ENCODE measurements at regions not wholly inside any gene's neighbourhood (a gene's known extent, or its start where the extent isn't known, plus 50 kb on each side); places are given as distances from the start of the nearest gene placed in this dataset.

DNA sequence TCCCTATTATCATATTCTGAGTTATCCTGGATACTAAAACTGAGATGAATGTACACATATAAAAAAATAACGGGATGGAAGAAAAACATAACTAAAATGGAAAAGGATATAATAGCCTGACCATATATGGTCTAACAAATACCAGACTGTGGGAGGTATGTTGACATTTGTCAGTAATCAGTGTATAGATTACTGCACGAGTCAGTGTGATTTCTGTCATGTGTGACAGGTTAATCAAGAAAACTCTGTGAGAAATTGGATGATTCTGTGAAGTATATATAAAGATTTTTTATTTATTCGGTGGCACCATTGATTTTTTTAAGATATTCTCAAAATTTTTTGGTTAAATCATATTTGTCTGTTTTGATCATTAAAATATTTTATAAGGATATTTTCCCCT is 547.3 kb upstream of the B3GALT2 start:
- DNase-seq (ENCODE audit: low read depth), result no peak

GRCh38 chr1:193730017-193730416 is 543.6 kb upstream of the B3GALT2 start:
- DNase-seq (ENCODE audit: low read depth), result peak; percentile 92

DNA sequence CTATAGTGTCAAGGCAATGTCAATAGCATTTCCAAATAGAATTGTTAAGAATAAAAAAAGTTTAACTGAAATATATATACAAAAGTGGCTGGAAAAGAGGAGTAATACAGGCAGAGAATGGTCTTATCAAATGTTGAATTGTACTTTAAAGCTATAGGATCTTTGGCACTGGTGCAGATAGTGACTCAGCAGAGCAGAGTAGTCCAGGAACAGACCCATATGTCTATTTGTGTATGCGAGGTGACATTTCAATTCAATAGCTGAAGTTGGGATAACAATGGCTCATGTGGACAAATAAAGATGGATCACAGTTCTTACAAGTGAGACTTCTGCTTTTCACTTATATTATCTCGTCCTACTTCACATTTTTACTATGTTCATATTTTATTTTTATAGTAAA is 543.0 kb upstream of the B3GALT2 start:
- no peak for DNase-seq (ENCODE audit: low read depth)

GRCh38 chr1:193727850-193728249 is 541.4 kb upstream of the B3GALT2 start:
- DNase-seq (ENCODE audit: low read depth), result no peak

DNA sequence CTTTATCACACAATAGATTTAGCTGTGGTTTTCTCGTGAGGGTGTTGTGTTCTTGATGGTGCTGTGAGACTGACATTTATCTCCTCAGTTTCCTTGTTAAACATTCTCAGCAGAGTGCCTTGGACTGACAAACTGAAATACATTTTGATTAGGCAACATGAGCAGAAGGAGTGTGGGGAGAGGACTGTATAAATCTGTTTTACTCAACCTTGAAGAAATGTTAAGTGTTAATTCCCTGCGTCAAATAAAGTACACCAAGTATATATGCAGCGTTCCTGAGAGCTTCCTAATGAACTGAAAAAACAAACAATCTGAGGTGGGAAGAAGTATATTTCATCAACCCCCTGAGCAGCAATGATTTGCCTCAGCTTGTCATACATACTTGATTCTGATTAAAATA is 540.3 kb upstream of the B3GALT2 start:
- DNase-seq (ENCODE audit: low read depth), result peak; percentile 42

- no peak for DNase-seq (ENCODE audit: low read depth)
Measured at GRCh38 chr1:193712392-193712791, 526.0 kb upstream of the B3GALT2 start.

DNA sequence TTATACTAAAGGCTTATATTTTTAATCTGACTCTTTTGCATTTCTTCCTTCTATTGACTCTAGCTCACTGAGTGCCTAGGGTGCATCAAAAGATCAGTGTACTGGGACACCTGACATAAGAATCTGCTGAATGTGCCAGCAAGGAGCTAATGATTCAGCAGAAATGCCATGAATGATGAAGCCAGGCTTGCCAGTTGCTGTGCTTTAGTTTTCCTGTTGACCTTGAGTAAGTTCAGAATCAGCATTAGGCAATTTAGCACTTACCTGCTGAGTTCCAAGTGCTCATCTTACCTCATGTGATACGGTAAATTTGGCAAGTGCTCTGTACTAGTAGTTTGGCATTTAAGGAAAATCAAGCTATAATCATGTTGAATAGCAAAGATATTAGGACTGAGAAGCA is 523.2 kb upstream of the B3GALT2 start:
- no peak for DNase-seq (ENCODE audit: low read depth)

DNA sequence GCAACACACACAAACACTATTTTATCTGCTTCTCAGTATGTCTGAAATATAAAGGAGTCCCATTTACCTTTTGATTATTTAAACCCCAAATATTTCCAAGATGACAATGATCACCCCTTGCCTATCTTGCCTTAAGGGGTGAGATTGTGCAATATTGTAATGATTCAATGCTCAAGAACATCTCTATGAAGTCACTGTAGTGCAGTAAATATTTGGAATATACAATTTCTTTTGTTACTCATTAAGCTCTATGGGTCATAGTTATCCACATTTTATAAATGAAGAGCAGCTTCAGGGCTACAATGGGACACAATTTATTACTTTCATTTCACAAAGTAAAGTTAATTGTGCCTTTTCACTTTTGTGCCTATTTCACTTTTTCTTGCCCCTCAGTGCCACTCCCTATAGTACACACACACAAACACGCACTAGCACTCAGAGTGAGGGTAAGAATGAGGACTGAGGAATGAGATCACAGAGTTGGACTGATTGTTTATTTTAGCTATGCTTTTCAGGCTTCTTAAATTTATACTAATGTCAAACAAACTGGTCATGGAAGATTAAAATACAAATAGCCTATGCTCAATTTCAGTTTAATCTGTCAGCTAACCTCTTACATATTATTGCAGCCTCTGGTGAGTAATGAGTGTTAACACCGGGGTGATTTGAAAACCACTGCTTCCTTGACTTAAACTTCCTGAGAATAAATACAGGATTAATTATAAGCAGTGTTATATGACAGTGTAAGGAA is 521.0 kb upstream of the B3GALT2 start:
- peak; percentile 53 for DNase-seq (ENCODE audit: low read depth)

GRCh38 chr1:193706766-193707165 is 520.4 kb upstream of the B3GALT2 start:
- DNase-seq (ENCODE audit: low read depth), result peak; percentile 31

GRCh38 chr1:193705554-193705981 is 519.2 kb upstream of the B3GALT2 start:
- DNase-seq (ENCODE audit: low read depth), result peak; percentile 70

DNA sequence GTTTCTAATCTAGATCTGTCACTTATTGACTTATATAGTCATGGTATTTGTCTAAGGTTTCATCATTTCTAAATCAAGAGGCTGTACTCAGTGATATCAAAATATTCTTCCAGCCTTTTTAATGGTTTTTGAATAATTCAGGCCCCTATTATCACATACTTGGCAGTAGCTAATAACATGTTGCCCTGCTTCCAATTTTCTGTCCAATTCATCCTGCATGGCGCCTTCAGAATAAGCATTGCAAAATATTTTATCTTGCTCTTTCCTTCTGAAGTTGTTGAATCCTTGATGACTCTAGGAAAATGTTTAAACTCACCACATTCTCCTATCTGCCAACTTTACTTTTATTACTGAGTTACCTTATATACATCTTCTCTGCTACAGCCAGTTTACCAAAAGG is 517.2 kb upstream of the B3GALT2 start:
- peak; percentile 47 for DNase-seq (ENCODE audit: low read depth)

DNA sequence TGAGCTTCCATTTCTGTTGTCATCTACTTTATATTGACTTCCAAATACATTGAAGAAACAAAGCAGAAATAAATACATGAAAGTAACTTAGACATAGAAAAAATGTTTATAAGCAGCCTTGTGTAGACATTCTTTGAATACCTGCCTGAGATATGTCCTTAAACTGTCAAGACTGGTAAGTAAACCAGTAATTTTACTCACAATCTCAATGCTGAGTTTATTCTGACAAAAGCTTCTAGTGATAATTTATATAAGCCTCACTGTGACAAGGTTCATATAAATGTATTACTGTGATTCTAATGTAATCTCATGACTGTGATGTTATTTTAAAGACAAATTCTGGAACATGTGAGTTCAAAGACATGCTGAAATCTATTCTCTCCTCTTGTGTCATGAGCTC is 516.7 kb upstream of the B3GALT2 start:
- no peak for DNase-seq (ENCODE audit: low read depth)

DNA sequence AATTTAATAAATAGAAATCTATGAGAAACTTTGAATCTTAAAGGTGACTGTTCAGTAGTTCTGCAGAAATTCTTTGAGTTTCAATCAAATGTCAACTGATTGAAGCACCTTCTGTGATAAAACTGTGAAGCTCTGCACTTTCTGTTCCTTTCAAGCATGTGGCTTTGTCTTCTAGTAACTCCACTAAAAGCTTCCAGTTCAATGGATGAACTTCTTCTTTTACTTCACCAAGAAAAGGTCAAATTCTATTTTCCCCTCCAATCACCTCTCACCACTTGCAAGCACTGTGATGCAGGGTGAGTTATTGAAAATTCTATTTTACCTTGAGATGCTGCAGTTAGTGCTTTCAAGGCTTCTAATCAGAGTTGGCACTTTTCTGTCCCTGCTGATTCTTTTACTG is 515.3 kb upstream of the B3GALT2 start:
- no peak for DNase-seq (ENCODE audit: low read depth)

GRCh38 chr1:193700710-193701355 is 514.4 kb upstream of the B3GALT2 start:
- DNase-seq (ENCODE audit: low read depth), result peak; percentile 85

- no peak for DNase-seq (ENCODE audit: low read depth)
Measured at GRCh38 chr1:193699261-193699660, 512.8 kb upstream of the B3GALT2 start.

GRCh38 chr1:193697776-193698175 is 511.4 kb upstream of the B3GALT2 start:
- DNase-seq (ENCODE audit: low read depth), result no peak

DNA sequence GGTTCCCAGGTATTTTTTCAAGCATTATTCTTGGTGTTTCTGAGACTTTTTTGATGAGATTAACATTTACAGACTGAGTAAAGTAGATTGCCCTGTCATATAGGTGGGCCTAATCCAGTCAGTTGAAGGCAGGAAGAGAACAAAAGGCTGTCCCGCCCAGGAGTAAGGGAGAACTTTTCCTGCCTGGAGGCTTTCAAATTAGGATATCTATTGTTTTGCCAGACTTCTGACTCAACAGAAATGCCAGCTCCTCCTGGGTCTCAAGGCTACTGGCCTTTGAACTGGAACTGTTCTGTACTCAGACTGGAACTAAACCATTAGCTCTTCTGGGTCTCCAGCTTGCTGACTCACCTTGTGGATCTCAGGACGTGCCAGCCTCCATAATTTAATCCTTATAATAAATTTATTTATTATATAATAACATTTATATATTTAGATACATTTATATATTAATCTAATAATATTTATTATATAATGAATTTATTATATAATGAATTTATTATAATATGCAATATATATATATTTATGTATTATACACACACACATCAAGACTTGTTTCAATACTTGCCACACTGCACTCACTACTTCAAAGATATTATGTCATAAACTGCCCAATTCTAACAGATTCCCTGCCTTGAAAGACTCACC is 510.8 kb upstream of the B3GALT2 start:
- DNase-seq (ENCODE audit: low read depth), result no peak

DNA sequence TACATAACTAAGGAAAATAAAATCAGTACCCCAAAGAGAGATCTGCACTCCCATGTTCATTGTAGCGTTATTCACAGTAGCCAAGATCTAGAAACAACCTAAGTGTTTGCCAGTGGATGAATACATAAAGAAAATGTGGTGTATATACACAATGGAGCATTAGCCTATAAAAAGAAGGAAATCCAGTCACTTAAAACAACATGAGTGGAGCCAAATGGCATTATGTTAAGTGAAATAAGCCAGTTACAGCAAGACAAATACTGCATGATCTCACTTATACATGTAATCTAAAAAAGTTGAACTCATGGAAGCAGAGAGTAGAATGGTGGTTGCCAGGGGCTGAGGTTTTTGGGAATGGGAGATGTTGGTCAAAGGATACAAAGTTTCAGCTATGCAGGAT is 508.3 kb upstream of the B3GALT2 start:
- DNase-seq (ENCODE audit: low read depth), result no peak

DNA sequence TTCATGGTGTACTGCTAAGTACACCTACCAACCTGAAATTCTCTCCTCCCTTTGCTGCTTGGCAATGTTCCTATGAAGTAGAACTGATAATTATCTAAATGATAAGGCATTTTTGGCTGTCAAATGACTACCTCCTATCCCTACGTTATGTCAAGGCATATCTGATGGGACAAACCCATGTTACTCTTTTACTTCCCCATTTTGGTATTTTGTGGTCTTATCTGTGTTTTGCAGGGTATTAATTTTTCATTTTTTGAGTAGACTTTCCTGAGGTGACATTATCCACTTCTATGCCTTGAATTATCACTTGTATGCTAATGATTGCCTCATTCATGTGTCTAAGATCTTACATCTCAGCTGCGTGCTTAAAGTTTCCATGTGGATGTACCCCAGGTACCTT is 499.6 kb upstream of the B3GALT2 start:
- DNase-seq (ENCODE audit: low read depth), result no peak

DNA sequence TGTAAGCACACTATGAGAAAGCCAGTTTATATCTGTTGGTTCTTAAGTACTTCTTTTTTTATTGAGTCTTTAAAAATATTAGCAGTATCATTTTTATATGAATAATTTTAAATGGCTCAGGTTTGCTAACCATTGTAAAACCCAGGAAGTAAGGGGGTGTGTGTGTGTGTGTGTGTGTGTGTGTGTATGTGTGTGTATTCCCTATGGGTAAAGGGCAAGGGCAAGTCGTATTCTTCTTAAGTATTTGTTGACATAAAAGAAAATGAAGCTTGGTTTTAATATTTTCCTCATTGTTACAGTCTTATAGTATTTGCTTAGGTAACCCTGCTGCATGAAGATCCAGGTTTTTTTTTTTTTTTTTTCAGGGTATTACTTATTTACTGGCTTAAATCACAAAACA is 495.0 kb upstream of the B3GALT2 start:
- DNase-seq (ENCODE audit: low read depth), result no peak

DNA sequence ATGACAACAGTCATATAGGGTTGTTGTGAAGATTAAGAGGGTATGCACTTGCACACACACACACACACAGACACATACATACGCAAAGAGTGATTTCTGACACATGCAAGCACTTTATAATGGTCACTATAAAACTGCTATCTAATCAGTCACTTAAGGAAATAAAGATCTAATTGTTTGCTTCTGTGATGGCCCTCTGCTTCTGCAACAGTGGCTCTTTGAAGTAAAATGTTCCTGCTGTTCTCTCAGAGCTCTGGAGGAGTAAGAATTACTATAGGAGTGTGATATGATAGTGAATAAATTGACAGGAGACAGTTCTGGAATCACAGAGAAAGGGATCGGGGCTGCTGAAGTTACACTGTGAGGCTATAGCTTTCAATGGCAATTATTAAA is 494.5 kb upstream of the B3GALT2 start:
- DNase-seq (ENCODE audit: low read depth), result no peak

DNA sequence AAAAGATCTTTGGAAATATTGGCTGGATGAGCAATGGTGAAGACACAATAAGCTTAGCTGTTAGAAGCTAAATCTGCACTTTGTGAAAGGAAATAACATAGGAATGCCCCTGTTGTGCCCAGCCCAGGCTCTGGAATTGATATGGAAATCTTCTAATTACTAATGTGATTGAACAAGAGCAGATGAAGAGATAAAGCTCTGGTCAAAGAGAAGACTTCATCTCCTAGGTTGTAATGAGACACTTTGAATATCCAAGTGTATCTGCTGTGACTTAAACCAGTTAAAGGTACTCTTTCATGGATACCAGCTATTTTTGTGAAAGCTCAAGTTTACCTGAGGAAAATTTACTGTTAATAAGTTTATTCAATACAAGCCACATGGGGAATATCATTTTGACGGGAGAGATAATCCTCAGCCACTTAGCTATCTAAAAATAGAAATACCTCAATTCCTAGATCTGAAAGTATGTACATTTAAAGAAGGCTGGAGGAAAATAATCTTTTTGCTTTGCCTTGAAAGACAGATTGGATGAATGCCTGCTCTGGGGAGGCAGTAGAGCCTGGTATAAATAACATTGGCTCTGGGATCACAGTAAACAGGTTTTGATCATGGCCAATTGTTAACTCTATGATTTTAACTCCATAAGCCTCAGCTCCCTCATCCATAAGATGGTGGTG is 494.0 kb upstream of the B3GALT2 start:
- no peak for DNase-seq (ENCODE audit: low read depth)

GRCh38 chr1:193677874-193678273 is 491.5 kb upstream of the B3GALT2 start:
- no peak for DNase-seq (ENCODE audit: low read depth)
